ENCODE measurements at regions not wholly inside any gene's neighbourhood (a gene's known extent, or its start where the extent isn't known, plus 50 kb on each side); places are given as distances from the start of the nearest gene placed in this dataset.

GRCh38 chr7:17140406-17140805, 158.0 kb upstream of the AHR start:
- 83 to 95% (median 88%) methylated on average over 1 of the region's 1 CpG for WGBS, 4 donors
- intact Hi-C loops (cut with DNase I) = no loop called here
- no peak overlapping the region for H3K27ac ChIP-seq
- H3K4me1 ChIP-seq (replicated peaks in 1 of 2) = peaks cover 6 to 19% of the 10 kb centered on the region in 2 donors
- H3K4me3 ChIP-seq = no peak overlapping the region
- no peaks in the 10 kb centered on the region for H3K36me3 ChIP-seq (replicated peaks in 1 of 2)
- H3K9me3 ChIP-seq (replicated peaks in 1 of 3) = no peaks in the 10 kb centered on the region
- no peak for TF ChIP-seq POLR2A (IDR thresholded peaks at IDR 0.05)
- TF ChIP-seq CTCF (IDR thresholded peaks at IDR 0.05) = no peak
- H3K27me3 ChIP-seq = no peaks in the 10 kb centered on the region
- no peak for DNase-seq

- no peaks in the 10 kb centered on the region for H3K27me3 ChIP-seq
- TF ChIP-seq CTCF (IDR thresholded peaks at IDR 0.05) (no peak), POLR2A (IDR thresholded peaks at IDR 0.05) (no peak)
- H3K4me3 ChIP-seq = peak overlapping the region in 1 of 4 donors; percentile 42
- no peaks in the 10 kb centered on the region for H3K36me3 ChIP-seq (replicated peaks in 1 of 2)
- peaks cover 6 to 19% of the 10 kb centered on the region in 2 donors for H3K4me1 ChIP-seq (replicated peaks in 1 of 2)
- WGBS, 4 donors = 43 to 53% (median 47%) methylated on average over 2 of the region's 2 CpGs
- H3K9me3 ChIP-seq (replicated peaks in 1 of 3) = no peaks in the 10 kb centered on the region
- H3K27ac ChIP-seq = peak overlapping the region in 1 of 5 donors; percentile 15
- intact Hi-C loops (cut with DNase I) = no loop called here
- DNase-seq = no peak
Observed at GRCh38 chr7:17142831-17143541, 155.5 kb upstream of the AHR start.

- no peak overlapping the region for H3K27ac ChIP-seq
- no peak for DNase-seq
- intact Hi-C loops (cut with DNase I) = no loop called here
- H3K4me1 ChIP-seq (replicated peaks in 1 of 2) = peaks cover 6 to 19% of the 10 kb centered on the region in 2 donors
- H3K9me3 ChIP-seq (replicated peaks in 1 of 3) = no peaks in the 10 kb centered on the region
- 59 to 71% (median 69%) methylated on average over 4 of the region's 4 CpGs for WGBS, 4 donors
- no peaks in the 10 kb centered on the region for H3K36me3 ChIP-seq (replicated peaks in 1 of 2)
- H3K4me3 ChIP-seq = no peak overlapping the region
- no peaks in the 10 kb centered on the region for H3K27me3 ChIP-seq
- TF ChIP-seq POLR2A (IDR thresholded peaks at IDR 0.05) = no peak
- TF ChIP-seq CTCF (IDR thresholded peaks at IDR 0.05) = no peak
Observed at GRCh38 chr7:17144322-17144721, 154.1 kb upstream of the AHR start.

GRCh38 chr7:17146621-17147020, 151.8 kb upstream of the AHR start:
- intact Hi-C loops (cut with DNase I) = no loop called here
- peaks cover 6 to 19% of the 10 kb centered on the region in 2 donors for H3K4me1 ChIP-seq (replicated peaks in 1 of 2)

More at GRCh38 chr7:17146621-17147020, 151.8 kb upstream of the AHR start:
- TF ChIP-seq CTCF (IDR thresholded peaks at IDR 0.05) (no peak), POLR2A (IDR thresholded peaks at IDR 0.05) (no peak)
- H3K27ac ChIP-seq = no peak overlapping the region
- no peaks in the 10 kb centered on the region for H3K27me3 ChIP-seq
- no peaks in the 10 kb centered on the region for H3K9me3 ChIP-seq (replicated peaks in 1 of 3)
- WGBS, 4 donors = 73 to 81% (median 75%) methylated on average over 4 of the region's 4 CpGs
- H3K36me3 ChIP-seq (replicated peaks in 1 of 2) = no peaks in the 10 kb centered on the region
- no peak for DNase-seq
- no peak overlapping the region for H3K4me3 ChIP-seq

Data from adrenal gland (tissue), 9 donors.